Retina (tissue), 1 donor: ENCODE measurements at regions not wholly inside any gene's neighbourhood (a gene's known extent, or its start where the extent isn't known, plus 50 kb on each side); places are given as distances from the start of the nearest gene placed in this dataset.
"Not testable (repeated sequence)": the region's sequence is repeated elsewhere in the genome, so short reads cannot be mapped to it uniquely, and the experiment has no call there.

Experiments
- DNase-seq: peaks from one replicate; pipeline ENCODE4 v3.0.0-alpha.2; 2016

DNA sequence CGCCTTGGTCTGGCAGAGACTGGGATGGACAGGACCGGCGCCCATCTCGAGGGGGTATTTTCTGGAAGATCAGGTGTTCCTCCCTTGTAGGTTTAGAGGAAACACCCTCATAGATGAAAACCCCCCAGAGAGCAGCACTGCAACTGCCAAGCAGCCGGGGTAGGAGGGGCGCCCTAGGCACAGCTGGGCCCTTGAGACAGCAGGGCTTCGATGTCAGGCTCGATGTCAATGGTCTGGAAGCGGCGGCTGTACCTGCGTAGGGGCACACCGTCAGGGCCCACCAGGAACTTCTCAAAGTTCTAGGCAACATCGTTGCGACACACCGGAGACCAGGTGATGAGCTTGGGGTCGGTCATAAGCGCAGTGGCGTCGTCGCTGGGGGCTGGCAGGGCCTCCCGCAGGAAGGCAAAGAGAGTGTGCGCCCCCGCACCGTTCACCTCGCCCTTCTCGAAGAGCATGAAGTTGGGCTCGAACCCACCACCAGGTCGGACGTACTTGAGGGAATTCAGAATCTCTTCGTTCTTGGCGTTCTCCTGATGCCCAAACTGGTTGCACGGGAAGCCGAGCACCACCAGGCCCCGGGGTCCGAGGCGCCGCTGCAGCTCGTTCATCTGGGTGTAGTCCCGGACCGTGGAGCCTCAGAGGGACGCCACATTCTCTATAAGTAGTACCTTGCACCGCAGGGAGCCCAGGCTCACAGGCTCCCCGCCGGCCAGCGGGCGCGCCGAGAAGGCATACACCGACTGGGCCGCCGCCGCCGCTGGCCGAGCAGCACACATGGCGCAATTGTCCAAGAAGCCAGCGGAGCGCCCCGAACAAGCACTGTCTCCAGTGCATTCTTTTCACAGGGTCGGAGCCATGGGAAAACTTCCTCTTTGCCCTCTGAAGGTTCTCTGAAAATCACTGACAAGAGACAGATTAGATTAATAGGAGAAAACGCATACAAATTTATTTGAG, 59.0 kb upstream of the ATXN3L start:
- DNase-seq, result not testable (repeated sequence)

DNA sequence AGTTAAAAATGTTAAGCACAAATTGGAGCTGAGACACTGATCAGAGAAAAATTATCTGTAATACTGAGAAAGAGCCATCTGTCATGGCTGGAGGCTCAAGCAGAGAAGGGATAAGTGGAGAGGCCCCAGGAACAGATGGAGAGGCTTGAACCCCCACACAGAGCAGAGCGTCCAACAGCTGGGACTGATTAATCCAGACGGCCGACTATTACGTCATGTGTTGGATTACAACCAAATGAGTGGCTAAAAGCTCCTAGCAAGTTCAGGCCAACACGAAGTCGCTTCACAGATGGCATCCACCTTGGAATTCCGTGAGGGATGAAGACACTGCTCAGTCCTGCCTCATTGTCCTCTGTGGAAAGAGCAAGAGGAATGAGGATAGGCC, 57.7 kb upstream of the ATXN3L start:
- DNase-seq, result peak; percentile 47

DNA sequence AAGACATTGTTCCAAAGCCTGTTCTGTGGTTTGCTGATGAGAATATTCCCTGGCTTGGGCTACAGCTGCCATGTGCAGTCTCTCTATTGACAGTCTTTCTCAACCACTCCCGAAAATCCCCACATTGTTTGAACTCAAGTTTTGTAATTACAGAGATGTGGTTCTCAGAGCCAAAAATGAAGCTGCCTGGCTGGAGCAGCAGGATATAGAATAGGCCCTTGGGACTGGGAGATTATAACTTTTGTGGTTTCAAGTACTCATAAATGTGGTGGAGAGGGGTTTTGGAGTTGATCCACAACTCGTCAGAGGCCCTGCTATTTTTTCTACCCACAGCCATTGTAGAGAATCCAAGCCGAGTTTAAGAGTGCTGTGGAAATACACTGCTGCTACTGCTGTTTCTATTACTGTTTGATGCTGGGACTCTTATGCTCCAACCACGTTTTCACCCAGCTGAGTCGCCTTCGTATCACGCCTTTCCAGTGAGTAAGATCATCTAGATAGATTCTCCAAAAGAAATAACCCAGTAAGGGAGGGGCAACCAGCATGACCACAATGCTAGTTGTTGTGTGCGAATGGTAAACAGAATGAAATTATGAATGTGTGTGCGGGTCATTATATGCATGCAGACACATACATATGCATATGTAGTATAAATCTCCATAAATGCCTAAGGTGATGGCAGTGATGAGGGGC, 57.1 kb upstream of the ATXN3L start:
- no peak for DNase-seq

DNA sequence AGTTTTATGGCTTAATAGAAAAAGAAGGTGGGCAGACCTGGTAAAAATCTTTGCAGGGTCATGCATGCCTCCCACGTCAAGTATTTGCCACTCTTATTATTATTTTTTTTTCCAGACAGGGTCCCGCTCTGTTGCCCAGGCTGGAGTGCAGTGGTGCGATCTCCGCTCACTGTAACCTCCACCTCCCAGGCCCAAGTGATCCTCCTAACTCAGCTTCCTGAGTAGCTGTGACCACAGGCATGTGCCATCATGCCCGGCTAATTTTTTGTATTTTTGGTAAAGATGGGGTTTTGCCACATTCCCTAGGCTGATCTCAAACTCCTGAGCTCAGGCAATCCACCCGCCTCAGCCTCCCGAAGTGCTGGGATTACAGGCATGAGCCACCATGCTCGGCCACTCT, 55.7 kb upstream of the ATXN3L start:
- not testable (repeated sequence) for DNase-seq

DNA sequence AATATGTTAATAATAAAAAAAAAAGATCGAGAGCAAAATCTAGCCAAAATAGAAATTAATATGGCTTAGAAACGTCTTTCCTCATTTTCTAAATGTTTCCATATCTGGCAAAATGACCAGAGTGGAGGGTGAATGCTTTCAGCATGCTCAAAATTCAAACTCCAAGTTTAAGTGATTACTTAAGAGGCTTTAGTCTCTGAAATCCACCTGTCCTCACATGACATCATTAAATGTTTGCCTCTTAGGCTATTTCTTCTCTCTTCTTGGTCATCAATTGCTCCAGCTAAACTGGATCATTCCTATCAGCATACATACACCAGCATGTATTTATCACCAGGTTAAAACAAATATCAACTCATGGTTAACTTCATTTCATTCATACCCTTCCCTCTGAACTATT, 54.5 kb upstream of the ATXN3L start:
- DNase-seq, result no peak

DNA sequence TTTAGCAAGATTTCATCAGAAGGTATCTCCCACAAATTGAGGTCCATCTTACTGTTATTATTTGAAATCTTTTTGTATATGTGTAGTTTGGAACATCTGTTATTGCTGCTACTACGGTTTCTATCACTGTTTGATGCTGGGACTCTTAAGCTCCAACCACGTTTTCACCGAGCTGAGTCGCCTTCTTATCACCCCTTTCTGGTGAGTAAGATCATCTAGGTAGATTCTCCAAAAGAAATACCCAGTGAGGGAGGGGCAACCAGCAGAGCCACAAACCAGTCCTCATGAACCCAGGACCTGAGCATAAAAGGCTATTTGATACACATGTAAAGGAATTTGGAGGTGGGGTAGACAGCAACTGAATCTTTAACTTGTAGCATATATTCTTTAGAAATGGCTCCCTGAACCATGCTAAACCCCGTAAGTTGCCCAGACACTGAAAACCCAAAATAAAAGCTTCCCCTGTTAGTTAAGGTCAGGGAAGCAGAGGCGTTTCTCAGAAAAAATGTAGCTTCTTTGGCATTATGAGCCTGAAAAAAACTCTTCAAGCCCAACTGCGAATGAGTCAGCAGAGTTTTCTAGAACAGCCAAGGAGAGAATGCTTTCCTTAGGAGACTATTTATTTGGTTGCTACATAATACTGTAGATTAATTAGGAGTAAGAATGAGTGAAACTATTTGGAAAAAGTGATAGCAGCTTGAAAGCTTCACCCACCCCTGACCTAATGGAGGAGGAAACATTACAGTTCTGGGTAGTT, 53.8 kb upstream of the ATXN3L start:
- no peak for DNase-seq

DNA sequence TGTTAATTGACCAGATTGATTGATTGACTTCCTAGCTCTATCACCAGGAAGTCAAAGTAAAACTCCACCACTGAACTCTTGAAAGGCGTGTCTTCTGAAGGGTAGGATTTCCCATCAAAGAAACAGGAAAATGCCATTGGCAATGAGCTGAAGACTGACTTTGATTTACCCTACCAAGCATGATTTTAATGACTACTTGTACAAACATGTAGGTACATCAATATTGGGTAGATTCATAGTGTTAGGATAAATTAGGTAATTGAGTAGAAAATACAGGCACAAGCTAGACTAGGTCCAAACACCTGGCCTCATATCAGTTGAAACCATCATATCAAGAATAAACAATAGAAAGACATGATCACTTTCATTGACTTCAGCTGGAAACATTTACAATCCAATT, 53.2 kb upstream of the ATXN3L start:
- no peak for DNase-seq

DNA sequence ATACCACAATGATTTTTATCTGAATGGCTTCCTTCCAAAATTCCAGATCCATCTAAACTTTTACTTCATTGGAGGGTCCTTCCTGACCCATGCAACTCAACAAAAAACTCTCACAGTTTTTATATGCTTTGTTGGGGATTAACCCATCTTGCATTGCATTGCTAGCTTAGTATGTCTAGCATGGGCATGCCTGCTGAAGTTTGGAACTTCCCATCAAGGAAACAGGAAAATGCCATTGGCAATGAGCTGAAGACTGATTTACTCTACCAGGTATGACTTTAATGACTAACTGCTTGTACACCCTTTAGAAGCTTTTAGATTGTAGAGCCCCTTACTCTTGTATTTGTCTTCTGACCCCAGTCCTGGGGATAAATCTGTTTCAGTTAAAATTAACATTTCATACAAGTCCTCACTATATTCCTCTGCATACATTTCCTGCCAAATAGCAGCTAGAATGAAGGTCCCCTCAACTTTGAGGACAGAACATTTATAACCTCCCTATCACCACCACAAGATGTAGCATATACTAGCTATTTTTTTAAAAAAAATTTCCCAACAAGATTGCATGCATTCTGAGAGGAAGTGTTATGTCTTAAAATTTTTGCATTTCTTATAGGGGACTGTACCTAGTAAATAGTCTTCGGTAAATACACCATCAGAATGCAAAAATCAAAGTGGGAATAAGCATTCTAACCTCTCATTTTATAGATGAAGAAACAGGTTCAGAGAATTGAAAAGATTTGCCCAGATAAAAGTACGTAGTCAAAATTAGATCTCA, 52.5 kb upstream of the ATXN3L start:
- DNase-seq, result no peak

DNA sequence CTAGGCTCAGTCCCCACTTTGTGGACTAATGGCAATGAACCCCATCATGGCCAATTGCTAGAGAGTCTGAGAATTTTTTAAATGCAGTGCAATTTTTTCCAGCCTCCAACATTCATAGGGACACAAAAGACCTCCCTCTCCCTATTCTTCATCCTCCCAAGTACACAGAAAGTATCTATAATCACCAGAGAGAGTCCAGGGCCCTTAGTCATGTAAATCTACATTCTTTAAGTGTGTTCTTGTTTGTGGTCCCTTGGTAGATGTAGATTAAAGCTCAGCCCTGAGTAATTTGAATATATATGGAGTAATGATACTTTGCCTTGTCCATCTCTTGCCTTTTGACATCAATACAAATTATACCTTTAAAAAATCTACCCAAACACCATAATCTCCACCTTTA, 51.3 kb upstream of the ATXN3L start:
- DNase-seq, result no peak

DNA sequence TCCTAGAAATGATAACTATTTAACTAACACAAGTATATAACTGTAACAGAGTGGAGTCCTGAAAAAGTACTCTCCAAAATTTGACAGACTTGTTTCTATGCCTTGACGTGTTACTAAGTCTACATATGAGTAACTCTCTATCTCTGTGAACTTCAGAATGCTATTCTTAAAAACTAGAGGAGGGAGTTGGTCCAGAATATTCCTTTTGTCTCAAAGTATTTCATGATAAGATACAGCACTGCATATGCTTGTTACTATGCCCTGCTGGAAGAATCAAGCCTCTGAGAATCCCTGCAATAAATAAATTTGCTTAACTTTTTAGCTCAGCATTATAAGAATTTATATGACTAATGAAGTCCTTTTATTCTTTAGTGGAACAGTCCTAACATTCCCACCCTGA, 50.9 kb upstream of the ATXN3L start:
- no peak for DNase-seq
